Mesenchymal stem cell (in vitro differentiated cells and primary cell): ENCODE measurements at regions not wholly inside any gene's neighbourhood (a gene's known extent, or its start where the extent isn't known, plus 50 kb on each side); places are given as distances from the start of the nearest gene placed in this dataset.

Source experiments
- DNase-seq: peaks from one replicate; pipeline ENCODE4 v3.0.0-alpha.2; 2013
- H2AFZ ChIP-seq: one replicate; pipeline ENCODE4 v1.6.1; 2013; ENCODE audit warnings: low read depth, mild to moderate bottlenecking, control low read depth, inconsistent platforms, low read length, moderate library complexity
- H2AK5ac ChIP-seq: 2 replicates; pipeline ENCODE4 v1.6.1; 2013; ENCODE audit warnings: low read length, moderate library complexity, mild to moderate bottlenecking, inconsistent platforms; ENCODE audit not compliant: severe bottlenecking
- H2BK120ac ChIP-seq: one replicate; pipeline ENCODE4 v1.6.1; 2013; ENCODE audit warnings: low read depth, mild to moderate bottlenecking, inconsistent platforms, low read length, moderate library complexity
- H2BK12ac ChIP-seq, 2 experiments: one replicate each; pipeline ENCODE4 v1.6.1; 2013; ENCODE audit warnings: inconsistent platforms in 2 of 2, low read length in 2 of 2, mild to moderate bottlenecking in 2 of 2, moderate library complexity in 2 of 2, control low read depth in 1 of 2
- H2BK15ac ChIP-seq: one replicate; pipeline ENCODE4 v1.6.1; 2013; ENCODE audit warnings: mild to moderate bottlenecking, low read depth, inconsistent platforms; ENCODE audit not compliant: poor library complexity, severe bottlenecking
- H2BK5ac ChIP-seq: 2 replicates; pipeline ENCODE4 v1.6.1; 2013; ENCODE audit warnings: low read depth, mild to moderate bottlenecking, low read length, control low read depth, inconsistent platforms; ENCODE audit not compliant: poor library complexity, severe bottlenecking
- H3K14ac ChIP-seq, 2 experiments: one replicate each; pipeline ENCODE4 v1.6.1; 2013; ENCODE audit warnings: inconsistent platforms in 2 of 2, low read length in 2 of 2, control low read depth in 1 of 2, mild to moderate bottlenecking in 1 of 2, moderate library complexity in 1 of 2
- H3K18ac ChIP-seq, 2 experiments: one replicate each; pipeline ENCODE4 v1.6.1; 2013; ENCODE audit warnings: inconsistent platforms in 2 of 2, low read length in 2 of 2, control low read depth in 1 of 2, low read depth in 1 of 2, mild to moderate bottlenecking in 1 of 2
- H3K23ac ChIP-seq, 2 experiments: one replicate each; pipeline ENCODE4 v1.6.1; 2013; ENCODE audit warnings: inconsistent platforms in 2 of 2, low read length in 2 of 2, mild to moderate bottlenecking in 2 of 2, moderate library complexity in 2 of 2, control low read depth in 1 of 2
- H3K27ac ChIP-seq: 2 replicates; pipeline ENCODE4 v1.5.1; 2013; ENCODE audit warnings: mild to moderate bottlenecking, moderate library complexity, low read length, control low read depth, inconsistent platforms; ENCODE audit not compliant: poor library complexity, severe bottlenecking
- H3K27me3 ChIP-seq, 2 experiments: 2 replicates each; pipeline versions ENCODE4 v1.6.1 to v1.7.0; 2013; ENCODE audit warnings: low read length in 2 of 2, mild to moderate bottlenecking in 2 of 2, moderate library complexity in 2 of 2, control low read depth in 1 of 2, inconsistent platforms in 1 of 2; ENCODE audit not compliant: control insufficient read depth in 1 of 2, insufficient read depth in 1 of 2
- H3K36me3 ChIP-seq, 2 experiments: 2 replicates each; pipeline versions ENCODE4 v1.6.1 to v1.7.0; 2013; ENCODE audit warnings: low read length in 2 of 2, control low read depth in 1 of 2, inconsistent platforms in 1 of 2, low read depth in 1 of 2, mild to moderate bottlenecking in 1 of 2; ENCODE audit not compliant: insufficient read depth in 2 of 2, control insufficient read depth in 1 of 2
- H3K4ac ChIP-seq, 2 experiments: one replicate each; pipeline ENCODE4 v1.6.1; 2013; ENCODE audit warnings: inconsistent platforms in 2 of 2, low read length in 2 of 2, mild to moderate bottlenecking in 2 of 2, moderate library complexity in 2 of 2, control low read depth in 1 of 2, low read depth in 1 of 2
- H3K4me1 ChIP-seq: 2 replicates; pipeline ENCODE4 v1.6.1; 2013; ENCODE audit warnings: low read depth, low read length, control low read depth; ENCODE audit not compliant: control insufficient read depth, insufficient read depth
- H3K4me2 ChIP-seq: 2 replicates; pipeline ENCODE4 v1.6.1; 2013; ENCODE audit warnings: low read length, mild to moderate bottlenecking, inconsistent platforms; ENCODE audit not compliant: poor library complexity, severe bottlenecking
- H3K4me3 ChIP-seq, 2 experiments: 2 replicates each; pipeline versions ENCODE4 v1.5.1 to v1.7.0; 2013; ENCODE audit warnings: low read length in 2 of 2, mild to moderate bottlenecking in 2 of 2, control low read depth in 1 of 2, low read depth in 1 of 2; ENCODE audit not compliant: insufficient read depth in 1 of 2
- H3K79me1 ChIP-seq: replicated peaks from 2 replicates; pipeline ENCODE4 v1.6.1; 2013; ENCODE audit warnings: mild to moderate bottlenecking, control low read depth, low read length, inconsistent platforms; ENCODE audit not compliant: poor library complexity, severe bottlenecking
- H3K9ac ChIP-seq: 2 replicates; pipeline ENCODE4 v1.7.0; 2013; ENCODE audit warnings: mild to moderate bottlenecking, low read length, moderate library complexity
- H3K9me3 ChIP-seq: 2 replicates; pipeline ENCODE4 v1.7.0; 2013; ENCODE audit warnings: mild to moderate bottlenecking, low read length; ENCODE audit not compliant: control insufficient read depth
- H4K8ac ChIP-seq: one replicate; pipeline ENCODE4 v1.6.1; 2013; ENCODE audit warnings: inconsistent platforms, mild to moderate bottlenecking, low read length, moderate library complexity
- H4K91ac ChIP-seq: one replicate; pipeline ENCODE4 v1.6.1; 2013; ENCODE audit warnings: mild to moderate bottlenecking, low read length, inconsistent platforms
- WGBS: methylation state at CpG from one replicate; pipeline ENCODE4 v1.1.7; 2013; ENCODE audit warnings: mixed read lengths; 5-methylcytosine and 5-hydroxymethylcytosine counted together

GRCh38 chr6:203661-204060, 88.6 kb upstream of the DUSP22 start:
- H2BK120ac ChIP-seq = no peak overlapping the region
- H3K4me1 ChIP-seq = no peaks in the 10 kb centered on the region
- no peak overlapping the region for H3K9ac ChIP-seq
- H2AFZ ChIP-seq = no peak overlapping the region
- no peak overlapping the region for H4K8ac ChIP-seq
- H2BK12ac ChIP-seq = no peak overlapping the region
- H4K91ac ChIP-seq = no peak overlapping the region
- no peak overlapping the region for H3K4me2 ChIP-seq
- no peak overlapping the region for H3K4me3 ChIP-seq
- no peak overlapping the region for H3K14ac ChIP-seq
- no peaks in the 10 kb centered on the region for H3K36me3 ChIP-seq
- no peak overlapping the region for H2BK15ac ChIP-seq
- no peak overlapping the region for H3K4ac ChIP-seq
- no peak overlapping the region for H2AK5ac ChIP-seq
- DNase-seq = no peak
- no peaks in the 10 kb centered on the region for H3K9me3 ChIP-seq
- no peak overlapping the region for H3K27ac ChIP-seq
- peaks cover 5 to 42% of the 10 kb centered on the region in 2 experiments for H3K27me3 ChIP-seq
- no peak overlapping the region for H2BK5ac ChIP-seq
- H3K18ac ChIP-seq = no peak overlapping the region
- no peak overlapping the region for H3K23ac ChIP-seq
- 86% methylated on average over 9 of the region's 9 CpGs for WGBS
- no peaks in the 10 kb centered on the region for H3K79me1 ChIP-seq

- Histone ChIP-seq H3K79me1 (no peaks in the 10 kb centered on the region), H2AK5ac (no peak overlapping the region), H3K4ac (no peak overlapping the region), H3K27ac (no peak overlapping the region), H3K4me2 (no peak overlapping the region), H3K14ac (no peak overlapping the region), H3K18ac (no peak overlapping the region), H2BK12ac (no peak overlapping the region), H3K4me1 (peaks cover 3% of the 10 kb centered on the region), H2BK15ac (no peak overlapping the region), H4K8ac (no peak overlapping the region), H2BK120ac (no peak overlapping the region), H3K36me3 (no peaks in the 10 kb centered on the region), H2BK5ac (no peak overlapping the region), H3K23ac (no peak overlapping the region), H4K91ac (no peak overlapping the region), H3K27me3 (peaks cover 8 to 54% of the 10 kb centered on the region in 2 experiments), H3K9ac (no peak overlapping the region), H3K4me3 (no peak overlapping the region), H2AFZ (no peak overlapping the region), H3K9me3 (no peaks in the 10 kb centered on the region)
- DNase-seq = no peak
- 90% methylated on average over 10 of the region's 12 CpGs for WGBS
Observed at GRCh38 chr6:206264-206663, 86.0 kb upstream of the DUSP22 start.

- Histone ChIP-seq H2BK12ac (no peak overlapping the region), H3K79me1 (no peaks in the 10 kb centered on the region), H3K4ac (no peak overlapping the region), H2BK15ac (no peak overlapping the region), H3K4me3 (no peak overlapping the region), H3K4me1 (peaks cover 3% of the 10 kb centered on the region), H2AK5ac (no peak overlapping the region), H3K27me3 (peaks cover 15 to 57% of the 10 kb centered on the region in 2 experiments), H3K23ac (no peak overlapping the region), H3K36me3 (no peaks in the 10 kb centered on the region), H2BK5ac (no peak overlapping the region), H2BK120ac (no peak overlapping the region), H3K9ac (no peak overlapping the region), H4K91ac (no peak overlapping the region), H3K14ac (no peak overlapping the region), H2AFZ (no peak overlapping the region), H4K8ac (no peak overlapping the region), H3K9me3 (no peaks in the 10 kb centered on the region), H3K18ac (no peak overlapping the region), H3K4me2 (no peak overlapping the region), H3K27ac (no peak overlapping the region)
- DNase-seq = no peak
- 84% methylated on average over 11 of the region's 12 CpGs for WGBS
Observed at GRCh38 chr6:208364-208763, 83.9 kb upstream of the DUSP22 start.

- Histone ChIP-seq H3K4ac (no peak overlapping the region), H3K27me3 (peaks cover 15 to 51% of the 10 kb centered on the region in 2 experiments), H3K27ac (no peak overlapping the region), H3K79me1 (no peaks in the 10 kb centered on the region), H3K18ac (no peak overlapping the region), H3K4me2 (no peak overlapping the region), H4K8ac (no peak overlapping the region), H3K4me1 (peaks cover 3% of the 10 kb centered on the region), H2AFZ (no peak overlapping the region), H2BK120ac (no peak overlapping the region), H2BK5ac (no peak overlapping the region), H4K91ac (no peak overlapping the region), H2BK15ac (no peak overlapping the region), H3K4me3 (no peak overlapping the region), H3K23ac (no peak overlapping the region), H3K36me3 (no peaks in the 10 kb centered on the region), H3K9me3 (no peaks in the 10 kb centered on the region), H3K9ac (no peak overlapping the region), H2BK12ac (no peak overlapping the region), H2AK5ac (no peak overlapping the region), H3K14ac (no peak overlapping the region)
- DNase-seq = no peak
- 77% methylated on average over 7 of the region's 7 CpGs for WGBS
Observed at GRCh38 chr6:208938-209337, 83.3 kb upstream of the DUSP22 start.
